ENCODE measurements at regions not wholly inside any gene's neighbourhood (a gene's known extent, or its start where the extent isn't known, plus 50 kb on each side); places are given as distances from the start of the nearest gene placed in this dataset.

GRCh38 chr5:143733665-143734455 lies 78.1 kb upstream of the HMHB1 start:
- TF ChIP-seq CTCF (conservative IDR thresholded peaks at IDR 0.05) (no peak), EZH2 (IDR thresholded peaks at IDR 0.05; ENCODE audit: low read depth) (no peak)

Measured in PC-9 (cell line).